Activated T-cell treated with anti-CD3 and anti-CD28 coated beads, Interleukin-2, amount 50 U/mL, for 4 hours (primary cell): ENCODE measurements at regions not wholly inside any gene's neighbourhood (a gene's known extent, or its start where the extent isn't known, plus 50 kb on each side); places are given as distances from the start of the nearest gene placed in this dataset.
"Not testable (repeated sequence)": the region's sequence is repeated elsewhere in the genome, so short reads cannot be mapped to it uniquely, and the experiment has no call there.

ENCODE experiments used
- ATAC-seq, 2 donors: fragments of 200-7000 bp; cut with Tn5 transposase; one replicate each; pipeline ENCODE4 v1.10.0; 2021
- DNase-seq: peaks from one replicate; pipeline ENCODE4 v3.0.0-alpha.2; 2020
- H3K27me3 Mint-ChIP-seq: one replicate; pipeline ENCODE4 v1.8.0; 2021; ENCODE audit warnings: low read depth, mixed read lengths
- H3K36me3 Mint-ChIP-seq: one replicate; pipeline ENCODE4 v1.8.0; 2022; ENCODE audit warnings: mixed read lengths; ENCODE audit not compliant: insufficient read depth
- H3K4me1 Mint-ChIP-seq: one replicate; pipeline ENCODE4 v1.8.0; 2021; ENCODE audit warnings: low read depth, mixed read lengths
- H3K4me3 Mint-ChIP-seq: one replicate; pipeline ENCODE4 v1.8.0; 2021; ENCODE audit warnings: mild to moderate bottlenecking, moderate library complexity, mixed read lengths
- H3K9me3 Mint-ChIP-seq: one replicate; pipeline ENCODE4 v1.8.0; 2021; ENCODE audit warnings: mixed read lengths

GRCh38 chr18:25497151-25497794 lies 145.3 kb upstream of the ZNF521 start:
- Mint-ChIP-seq H3K9me3 (peaks cover 14% of the 10 kb centered on the region), H3K4me3 (no peak overlapping the region), H3K27me3 (peaks cover 5% of the 10 kb centered on the region), H3K36me3 (no peaks in the 10 kb centered on the region), H3K4me1 (no peaks in the 10 kb centered on the region)
- no peak for DNase-seq
- no peak for ATAC-seq

GRCh38 chr18:25496544-25496943 lies 144.6 kb upstream of the ZNF521 start:
- DNase-seq: no peak
- ATAC-seq: no peak
- H3K36me3 Mint-ChIP-seq: no peaks in the 10 kb centered on the region
- no peaks in the 10 kb centered on the region for H3K4me1 Mint-ChIP-seq
- no peak overlapping the region for H3K4me3 Mint-ChIP-seq
- peaks cover 5% of the 10 kb centered on the region for H3K27me3 Mint-ChIP-seq
- peaks cover 14% of the 10 kb centered on the region for H3K9me3 Mint-ChIP-seq

GRCh38 chr18:25495606-25496005 lies 143.6 kb upstream of the ZNF521 start:
- Mint-ChIP-seq H3K4me3 (no peak overlapping the region), H3K9me3 (peaks cover 14% of the 10 kb centered on the region), H3K4me1 (no peaks in the 10 kb centered on the region), H3K36me3 (no peaks in the 10 kb centered on the region), H3K27me3 (peaks cover 5% of the 10 kb centered on the region)
- DNase-seq: no peak
- no peak for ATAC-seq

GRCh38 chr18:25494888-25495287 lies 142.9 kb upstream of the ZNF521 start:
- Mint-ChIP-seq H3K36me3 (no peaks in the 10 kb centered on the region), H3K9me3 (peaks cover 14% of the 10 kb centered on the region), H3K4me3 (no peak overlapping the region), H3K27me3 (peaks cover 5% of the 10 kb centered on the region), H3K4me1 (no peaks in the 10 kb centered on the region)
- DNase-seq (no peak), ATAC-seq (no peak)

- no peak for ATAC-seq
- no peak for DNase-seq
- H3K36me3 Mint-ChIP-seq: no peaks in the 10 kb centered on the region
- no peak overlapping the region for H3K4me3 Mint-ChIP-seq
- H3K9me3 Mint-ChIP-seq: peaks cover 14% of the 10 kb centered on the region
- no peaks in the 10 kb centered on the region for H3K4me1 Mint-ChIP-seq
- peaks cover 5% of the 10 kb centered on the region for H3K27me3 Mint-ChIP-seq
Observed at GRCh38 chr18:25493401-25493800, 141.4 kb upstream of the ZNF521 start.

GRCh38 chr18:25490316-25490715 lies 138.3 kb upstream of the ZNF521 start:
- no peaks in the 10 kb centered on the region for H3K4me1 Mint-ChIP-seq
- H3K36me3 Mint-ChIP-seq: no peaks in the 10 kb centered on the region
- DNase-seq: no peak
- H3K4me3 Mint-ChIP-seq: no peak overlapping the region
- no peak for ATAC-seq
- H3K9me3 Mint-ChIP-seq: peaks cover 12% of the 10 kb centered on the region
- no peaks in the 10 kb centered on the region for H3K27me3 Mint-ChIP-seq

- DNase-seq: no peak
- H3K4me1 Mint-ChIP-seq: no peaks in the 10 kb centered on the region
- H3K27me3 Mint-ChIP-seq: no peaks in the 10 kb centered on the region
- no peak for ATAC-seq
- peaks cover 10% of the 10 kb centered on the region for H3K9me3 Mint-ChIP-seq
- H3K4me3 Mint-ChIP-seq: no peak overlapping the region
- no peaks in the 10 kb centered on the region for H3K36me3 Mint-ChIP-seq
Observed at GRCh38 chr18:25473008-25473407, 121.0 kb upstream of the ZNF521 start.

GRCh38 chr18:25470756-25471524 lies 119.0 kb upstream of the ZNF521 start:
- H3K4me3 Mint-ChIP-seq, H3K36me3 Mint-ChIP-seq, ATAC-seq, H3K9me3 Mint-ChIP-seq, H3K4me1 Mint-ChIP-seq, H3K27me3 Mint-ChIP-seq, DNase-seq: not testable (repeated sequence)

GRCh38 chr18:25470062-25470461 lies 118.1 kb upstream of the ZNF521 start:
- Mint-ChIP-seq H3K27me3 (no peaks in the 10 kb centered on the region), H3K4me3 (no peak overlapping the region), H3K4me1 (no peaks in the 10 kb centered on the region), H3K9me3 (peaks cover 10% of the 10 kb centered on the region), H3K36me3 (no peaks in the 10 kb centered on the region)
- DNase-seq (no peak), ATAC-seq (no peak)

- Mint-ChIP-seq H3K9me3 (peaks cover 10% of the 10 kb centered on the region), H3K36me3 (no peaks in the 10 kb centered on the region), H3K4me3 (no peak overlapping the region), H3K4me1 (no peaks in the 10 kb centered on the region), H3K27me3 (no peaks in the 10 kb centered on the region)
- ATAC-seq: no peak
- no peak for DNase-seq
Observed at GRCh38 chr18:25469489-25469888, 117.5 kb upstream of the ZNF521 start.

- Mint-ChIP-seq H3K4me1 (no peaks in the 10 kb centered on the region), H3K36me3 (no peaks in the 10 kb centered on the region), H3K4me3 (no peak overlapping the region), H3K27me3 (peaks cover 2% of the 10 kb centered on the region), H3K9me3 (peaks cover 10% of the 10 kb centered on the region)
- ATAC-seq (no peak), DNase-seq (no peak)
Observed at GRCh38 chr18:25467226-25467987, 115.4 kb upstream of the ZNF521 start.

- ATAC-seq (no peak), DNase-seq (no peak)
- no peak overlapping the region for H3K4me3 Mint-ChIP-seq
- H3K4me1 Mint-ChIP-seq: no peaks in the 10 kb centered on the region
- H3K9me3 Mint-ChIP-seq: no peaks in the 10 kb centered on the region
- H3K27me3 Mint-ChIP-seq: peaks cover 3% of the 10 kb centered on the region
- H3K36me3 Mint-ChIP-seq: no peaks in the 10 kb centered on the region
Observed at GRCh38 chr18:25465152-25465732, 113.3 kb upstream of the ZNF521 start.

- DNase-seq (no peak), ATAC-seq (no peak)
- Mint-ChIP-seq H3K36me3 (no peaks in the 10 kb centered on the region), H3K4me3 (no peak overlapping the region), H3K9me3 (no peaks in the 10 kb centered on the region), H3K4me1 (no peaks in the 10 kb centered on the region), H3K27me3 (peaks cover 5% of the 10 kb centered on the region)
Observed at GRCh38 chr18:25464227-25464626, 112.3 kb upstream of the ZNF521 start.

GRCh38 chr18:25463726-25464125 lies 111.8 kb upstream of the ZNF521 start:
- Mint-ChIP-seq H3K36me3 (no peaks in the 10 kb centered on the region), H3K27me3 (peaks cover 5% of the 10 kb centered on the region), H3K4me3 (no peak overlapping the region), H3K9me3 (no peaks in the 10 kb centered on the region), H3K4me1 (no peaks in the 10 kb centered on the region)
- ATAC-seq: no peak
- DNase-seq: no peak
